Endothelial cell (in vitro differentiated cells): ENCODE measurements at regions not wholly inside any gene's neighbourhood (a gene's known extent, or its start where the extent isn't known, plus 50 kb on each side); places are given as distances from the start of the nearest gene placed in this dataset.

Experiments used
- DNase-seq: peaks from one replicate; pipeline ENCODE4 v3.0.0; 2021; ENCODE audit warnings: low spot score
- H3K27ac Mint-ChIP-seq: one replicate; pipeline ENCODE4 v1.8.0; 2021; ENCODE audit warnings: mixed read lengths, inconsistent platforms; ENCODE audit not compliant: unreplicated experiment
- H3K27me3 Mint-ChIP-seq: one replicate; pipeline ENCODE4 v1.8.0; 2021; ENCODE audit warnings: mild to moderate bottlenecking, moderate library complexity, mixed read lengths, inconsistent platforms; ENCODE audit not compliant: unreplicated experiment
- H3K36me3 Mint-ChIP-seq: one replicate; pipeline ENCODE4 v1.8.0; 2021; ENCODE audit warnings: mild to moderate bottlenecking, low read depth, mixed read lengths, inconsistent platforms; ENCODE audit not compliant: unreplicated experiment
- H3K4me1 Mint-ChIP-seq: one replicate; pipeline ENCODE4 v1.8.0; 2021; ENCODE audit warnings: mild to moderate bottlenecking, mixed read lengths, inconsistent platforms; ENCODE audit not compliant: unreplicated experiment
- H3K4me3 Mint-ChIP-seq: one replicate; pipeline ENCODE4 v1.8.0; 2021; ENCODE audit warnings: mild to moderate bottlenecking, mixed read lengths, inconsistent platforms; ENCODE audit not compliant: unreplicated experiment
- H3K9me3 Mint-ChIP-seq: one replicate; pipeline ENCODE4 v1.8.0; 2021; ENCODE audit warnings: mixed read lengths, inconsistent platforms; ENCODE audit not compliant: unreplicated experiment
- TF ChIP-seq, protein P1 (sequence below): fragments of 200-600 bp; sonication (generic); IDR thresholded peaks from one replicate; pipeline ENCODE4 v1.5.0; 2021; ENCODE audit warnings: antibody characterized with exemption; ENCODE audit not compliant: unreplicated experiment

DNA sequence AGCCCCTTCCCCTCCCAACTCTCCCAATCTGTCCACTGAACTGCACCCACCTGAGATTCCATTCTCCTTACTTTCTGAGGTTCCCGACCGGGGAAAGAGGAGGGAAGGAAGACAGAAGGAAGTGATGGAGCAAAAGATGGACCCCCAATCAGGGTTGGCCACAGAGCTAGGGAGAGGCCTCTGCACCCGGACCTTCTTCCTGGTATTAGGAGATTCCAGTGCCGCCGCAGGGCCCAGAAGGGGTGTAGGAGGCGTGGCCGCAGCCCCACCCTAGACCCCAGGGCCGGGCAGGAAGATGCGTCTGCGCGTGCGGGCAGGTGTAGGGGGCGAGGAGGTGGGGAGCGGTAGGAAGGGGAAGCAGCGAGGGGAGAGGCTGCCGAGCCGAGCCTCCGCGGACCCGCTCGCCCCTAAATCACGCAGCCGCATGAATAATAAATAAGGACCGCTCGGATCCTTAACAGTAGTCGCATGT is 104.2 kb upstream of the MVB12B start:
- Mint-ChIP-seq H3K4me1 (peaks cover 21% of the 10 kb centered on the region), H3K4me3 (no peak overlapping the region), H3K27me3 (peaks cover 9% of the 10 kb centered on the region), H3K9me3 (no peaks in the 10 kb centered on the region), H3K27ac (no peak overlapping the region), H3K36me3 (no peaks in the 10 kb centered on the region)
- TF ChIP-seq, protein P1, sequence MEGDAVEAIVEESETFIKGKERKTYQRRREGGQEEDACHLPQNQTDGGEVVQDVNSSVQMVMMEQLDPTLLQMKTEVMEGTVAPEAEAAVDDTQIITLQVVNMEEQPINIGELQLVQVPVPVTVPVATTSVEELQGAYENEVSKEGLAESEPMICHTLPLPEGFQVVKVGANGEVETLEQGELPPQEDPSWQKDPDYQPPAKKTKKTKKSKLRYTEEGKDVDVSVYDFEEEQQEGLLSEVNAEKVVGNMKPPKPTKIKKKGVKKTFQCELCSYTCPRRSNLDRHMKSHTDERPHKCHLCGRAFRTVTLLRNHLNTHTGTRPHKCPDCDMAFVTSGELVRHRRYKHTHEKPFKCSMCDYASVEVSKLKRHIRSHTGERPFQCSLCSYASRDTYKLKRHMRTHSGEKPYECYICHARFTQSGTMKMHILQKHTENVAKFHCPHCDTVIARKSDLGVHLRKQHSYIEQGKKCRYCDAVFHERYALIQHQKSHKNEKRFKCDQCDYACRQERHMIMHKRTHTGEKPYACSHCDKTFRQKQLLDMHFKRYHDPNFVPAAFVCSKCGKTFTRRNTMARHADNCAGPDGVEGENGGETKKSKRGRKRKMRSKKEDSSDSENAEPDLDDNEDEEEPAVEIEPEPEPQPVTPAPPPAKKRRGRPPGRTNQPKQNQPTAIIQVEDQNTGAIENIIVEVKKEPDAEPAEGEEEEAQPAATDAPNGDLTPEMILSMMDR: no peak
- no peak for DNase-seq

DNA sequence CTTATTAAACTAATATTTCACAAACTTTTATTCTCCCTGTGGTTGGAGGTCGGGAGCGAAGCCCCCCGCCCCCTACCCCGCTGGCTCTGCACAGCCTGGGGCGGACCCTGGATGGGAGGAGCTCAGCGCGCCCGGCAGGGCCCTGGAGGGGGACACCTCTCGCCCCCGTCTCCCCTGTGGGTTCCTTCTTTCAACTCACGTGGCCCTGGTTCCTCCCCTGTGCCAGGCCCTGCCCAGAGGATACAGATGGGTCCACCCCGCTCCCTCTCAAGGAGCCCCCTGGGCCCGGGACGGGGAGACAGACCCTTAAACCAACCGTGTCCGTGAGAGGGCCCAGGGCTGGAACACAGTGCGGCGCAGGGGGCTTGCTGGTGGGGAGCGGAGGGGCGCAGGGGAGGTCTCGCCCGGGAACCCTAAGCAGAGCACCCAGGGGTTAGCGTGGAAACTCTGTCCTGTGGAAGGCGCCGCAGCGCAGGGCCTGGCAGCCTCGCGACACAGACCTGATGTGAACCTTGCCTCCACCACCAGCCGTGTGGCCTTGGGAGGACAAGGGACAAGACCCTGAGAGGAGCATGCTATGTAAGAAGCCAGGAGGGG is 103.7 kb upstream of the MVB12B start:
- Mint-ChIP-seq H3K9me3 (no peaks in the 10 kb centered on the region), H3K27ac (no peak overlapping the region), H3K27me3 (peaks cover 9% of the 10 kb centered on the region), H3K36me3 (no peaks in the 10 kb centered on the region), H3K4me3 (no peak overlapping the region), H3K4me1 (peaks cover 16% of the 10 kb centered on the region)
- TF ChIP-seq, protein P1: no peak
- no peak for DNase-seq

GRCh38 chr9:126223798-126224531 is 102.7 kb upstream of the MVB12B start:
- H3K4me3 Mint-ChIP-seq: no peak overlapping the region
- no peaks in the 10 kb centered on the region for H3K36me3 Mint-ChIP-seq
- H3K27ac Mint-ChIP-seq: no peak overlapping the region
- TF ChIP-seq, protein P1: no peak
- peaks cover 9% of the 10 kb centered on the region for H3K27me3 Mint-ChIP-seq
- H3K9me3 Mint-ChIP-seq: no peaks in the 10 kb centered on the region
- peaks cover 7% of the 10 kb centered on the region for H3K4me1 Mint-ChIP-seq
- DNase-seq: no peak

DNA sequence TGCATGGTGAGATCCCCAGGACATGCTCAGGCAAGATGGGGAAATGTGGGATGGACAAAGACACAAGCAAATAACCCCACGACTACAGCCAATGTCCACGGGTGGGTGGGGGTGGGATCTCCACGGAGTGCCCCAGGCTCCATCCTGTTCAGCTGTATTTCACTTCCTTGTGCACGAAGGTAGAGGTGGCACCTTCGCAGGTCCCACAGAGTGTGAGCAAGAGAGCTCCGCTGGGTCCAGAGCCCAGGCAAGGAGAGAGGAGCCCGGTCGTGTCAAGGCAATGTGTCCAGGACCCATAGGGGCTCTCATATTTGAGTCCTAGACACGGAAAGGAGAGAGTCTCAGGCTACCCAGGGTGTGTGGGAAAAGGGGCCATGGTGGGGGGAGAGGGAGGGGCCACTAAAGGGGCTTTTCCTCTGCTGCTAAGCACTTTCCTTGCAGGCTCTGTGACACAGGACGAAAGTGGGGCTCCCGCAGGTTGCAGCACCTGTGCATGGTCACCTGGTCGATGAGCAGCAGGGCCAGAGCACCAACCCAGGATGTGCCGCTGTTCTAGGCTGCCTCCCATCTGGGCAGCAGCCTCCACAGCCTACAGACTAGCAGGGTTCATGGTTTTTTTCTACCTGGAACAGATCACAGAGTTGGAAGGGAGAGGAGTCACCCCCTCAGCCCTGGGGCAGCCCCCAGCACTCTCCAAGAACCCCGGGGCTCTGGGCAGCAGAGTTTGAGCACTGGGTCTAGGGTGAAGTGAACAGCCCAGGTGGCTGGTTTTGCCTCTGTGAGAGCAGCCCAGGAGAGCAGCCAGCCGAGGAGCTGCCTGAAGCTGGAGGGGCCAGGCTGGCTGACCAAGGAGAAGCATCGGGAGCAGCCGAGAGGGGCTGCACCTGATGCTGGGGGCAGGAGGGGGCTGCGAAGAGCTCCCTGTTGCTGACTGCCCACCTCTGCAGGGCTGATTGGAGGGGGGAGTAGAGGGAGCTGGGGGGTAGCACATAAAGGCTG is 100.7 kb upstream of the MVB12B start:
- TF ChIP-seq, protein P1: no peak
- H3K27me3 Mint-ChIP-seq: peaks cover 10% of the 10 kb centered on the region
- peaks cover 3% of the 10 kb centered on the region for H3K4me1 Mint-ChIP-seq
- H3K4me3 Mint-ChIP-seq: no peak overlapping the region
- no peak overlapping the region for H3K27ac Mint-ChIP-seq
- H3K9me3 Mint-ChIP-seq: no peaks in the 10 kb centered on the region
- no peak for DNase-seq
- peaks cover 4% of the 10 kb centered on the region for H3K36me3 Mint-ChIP-seq
